DMS53 treated with DMSO at 0.1 percent for 48 hours (cell line): ENCODE measurements at regions not wholly inside any gene's neighbourhood (a gene's known extent, or its start where the extent isn't known, plus 50 kb on each side); places are given as distances from the start of the nearest gene placed in this dataset.

Source experiments
- DNase-seq: peaks from one replicate; lab custom pipeline; 2025; ENCODE audit not compliant: unreplicated experiment; lab: John Stamatoyannopoulos, UW

- DNase-seq, result no peak
Measured at GRCh38 chr22:46053563-46054090, 76.7 kb upstream of the WNT7B start.

GRCh38 chr22:46054091-46055073 is 77.4 kb upstream of the WNT7B start:
- peak; percentile 22 for DNase-seq

- DNase-seq, result no peak
Measured at GRCh38 chr22:46055181-46055875, 78.4 kb upstream of the WNT7B start.

- DNase-seq, result no peak
Measured at GRCh38 chr22:46055911-46056545, 79.1 kb upstream of the WNT7B start.

- no peak for DNase-seq
Measured at GRCh38 chr22:46056546-46057245, 79.7 kb upstream of the WNT7B start.

- no peak for DNase-seq
Measured at GRCh38 chr22:46057246-46058090, 80.5 kb upstream of the WNT7B start.

GRCh38 chr22:46058091-46058420 is 81.1 kb upstream of the WNT7B start:
- DNase-seq, result peak; percentile 35

GRCh38 chr22:46058591-46059519 is 81.9 kb upstream of the WNT7B start:
- no peak for DNase-seq

GRCh38 chr22:46060292-46061123 is 83.5 kb upstream of the WNT7B start:
- DNase-seq, result no peak

GRCh38 chr22:46061124-46061500 is 84.2 kb upstream of the WNT7B start:
- DNase-seq, result no peak

GRCh38 chr22:46061501-46062231 is 84.7 kb upstream of the WNT7B start:
- no peak for DNase-seq

- no peak for DNase-seq
Measured at GRCh38 chr22:46062232-46062615, 85.3 kb upstream of the WNT7B start.

- DNase-seq, result no peak
Measured at GRCh38 chr22:46062971-46063631, 86.1 kb upstream of the WNT7B start.

- no peak for DNase-seq
Measured at GRCh38 chr22:46063846-46064227, 86.5 kb upstream of the PPARA start.

- no peak for DNase-seq
Measured at GRCh38 chr22:46064228-46064965, 85.9 kb upstream of the PPARA start.

- no peak for DNase-seq
Measured at GRCh38 chr22:46064966-46065666, 85.2 kb upstream of the PPARA start.
